Activated naive CD4-positive, alpha-beta T cell treated with anti-CD3 and anti-CD28 coated beads, Interleukin-2, amount 50 U/mL, for 24 hours (primary cell): ENCODE measurements at regions not wholly inside any gene's neighbourhood (a gene's known extent, or its start where the extent isn't known, plus 50 kb on each side); places are given as distances from the start of the nearest gene placed in this dataset.

Experiments used
- H3K27ac Mint-ChIP-seq: one replicate; pipeline ENCODE4 v1.8.0; 2021; ENCODE audit warnings: mild to moderate bottlenecking, mixed read lengths
- H3K27me3 Mint-ChIP-seq: one replicate; pipeline ENCODE4 v1.8.0; 2021; ENCODE audit warnings: mixed read lengths
- H3K36me3 Mint-ChIP-seq: one replicate; pipeline ENCODE4 v1.8.0; 2021; ENCODE audit warnings: mixed read lengths
- H3K4me1 Mint-ChIP-seq: one replicate; pipeline ENCODE4 v1.8.0; 2021; ENCODE audit warnings: mixed read lengths
- H3K4me3 Mint-ChIP-seq: one replicate; pipeline ENCODE4 v1.8.0; 2021; ENCODE audit warnings: mild to moderate bottlenecking, mixed read lengths
- H3K9me3 Mint-ChIP-seq: one replicate; pipeline ENCODE4 v1.8.0; 2021; ENCODE audit warnings: mixed read lengths

- Mint-ChIP-seq H3K27me3 (no peaks in the 10 kb centered on the region), H3K9me3 (peaks cover 3% of the 10 kb centered on the region), H3K4me1 (no peaks in the 10 kb centered on the region), H3K4me3 (no peak overlapping the region), H3K36me3 (no peaks in the 10 kb centered on the region), H3K27ac (no peak overlapping the region)
Observed at GRCh38 chr11:92276773-92277172, 52.2 kb downstream of the FAT3 start.

- Mint-ChIP-seq H3K9me3 (peaks cover 3% of the 10 kb centered on the region), H3K4me3 (no peak overlapping the region), H3K36me3 (no peaks in the 10 kb centered on the region), H3K27me3 (no peaks in the 10 kb centered on the region), H3K4me1 (no peaks in the 10 kb centered on the region), H3K27ac (no peak overlapping the region)
Observed at GRCh38 chr11:92277871-92278270, 53.3 kb downstream of the FAT3 start.

GRCh38 chr11:92278791-92279433, 54.3 kb downstream of the FAT3 start:
- H3K36me3 Mint-ChIP-seq = no peaks in the 10 kb centered on the region
- no peak overlapping the region for H3K4me3 Mint-ChIP-seq
- H3K27ac Mint-ChIP-seq = no peak overlapping the region
- no peaks in the 10 kb centered on the region for H3K27me3 Mint-ChIP-seq
- no peaks in the 10 kb centered on the region for H3K4me1 Mint-ChIP-seq
- peaks cover 3% of the 10 kb centered on the region for H3K9me3 Mint-ChIP-seq

GRCh38 chr11:92284107-92284506, 59.5 kb downstream of the FAT3 start:
- Mint-ChIP-seq H3K4me1 (no peaks in the 10 kb centered on the region), H3K9me3 (no peaks in the 10 kb centered on the region), H3K27me3 (no peaks in the 10 kb centered on the region), H3K4me3 (no peak overlapping the region), H3K27ac (no peak overlapping the region), H3K36me3 (no peaks in the 10 kb centered on the region)

GRCh38 chr11:92284558-92284957, 59.9 kb downstream of the FAT3 start:
- no peaks in the 10 kb centered on the region for H3K9me3 Mint-ChIP-seq
- no peak overlapping the region for H3K27ac Mint-ChIP-seq
- no peaks in the 10 kb centered on the region for H3K4me1 Mint-ChIP-seq
- H3K36me3 Mint-ChIP-seq = no peaks in the 10 kb centered on the region
- no peaks in the 10 kb centered on the region for H3K27me3 Mint-ChIP-seq
- no peak overlapping the region for H3K4me3 Mint-ChIP-seq

GRCh38 chr11:92285776-92286175, 61.2 kb downstream of the FAT3 start:
- H3K9me3 Mint-ChIP-seq = no peaks in the 10 kb centered on the region
- no peaks in the 10 kb centered on the region for H3K27me3 Mint-ChIP-seq
- H3K4me3 Mint-ChIP-seq = no peak overlapping the region
- no peaks in the 10 kb centered on the region for H3K4me1 Mint-ChIP-seq
- H3K27ac Mint-ChIP-seq = no peak overlapping the region
- H3K36me3 Mint-ChIP-seq = no peaks in the 10 kb centered on the region

- no peaks in the 10 kb centered on the region for H3K36me3 Mint-ChIP-seq
- no peak overlapping the region for H3K4me3 Mint-ChIP-seq
- H3K9me3 Mint-ChIP-seq = no peaks in the 10 kb centered on the region
- H3K27me3 Mint-ChIP-seq = no peaks in the 10 kb centered on the region
- H3K4me1 Mint-ChIP-seq = no peaks in the 10 kb centered on the region
- no peak overlapping the region for H3K27ac Mint-ChIP-seq
Observed at GRCh38 chr11:92286709-92287108, 62.1 kb downstream of the FAT3 start.

- H3K9me3 Mint-ChIP-seq = peaks cover 7% of the 10 kb centered on the region
- H3K4me1 Mint-ChIP-seq = no peaks in the 10 kb centered on the region
- H3K27me3 Mint-ChIP-seq = no peaks in the 10 kb centered on the region
- no peaks in the 10 kb centered on the region for H3K36me3 Mint-ChIP-seq
- H3K4me3 Mint-ChIP-seq = no peak overlapping the region
- no peak overlapping the region for H3K27ac Mint-ChIP-seq
Observed at GRCh38 chr11:92295175-92296137, 70.8 kb downstream of the FAT3 start.

- Mint-ChIP-seq H3K27me3 (no peaks in the 10 kb centered on the region), H3K4me1 (no peaks in the 10 kb centered on the region), H3K9me3 (peaks cover 7% of the 10 kb centered on the region), H3K27ac (no peak overlapping the region), H3K36me3 (no peaks in the 10 kb centered on the region), H3K4me3 (no peak overlapping the region)
Observed at GRCh38 chr11:92296138-92296515, 71.5 kb downstream of the FAT3 start.

- no peaks in the 10 kb centered on the region for H3K4me1 Mint-ChIP-seq
- no peaks in the 10 kb centered on the region for H3K27me3 Mint-ChIP-seq
- H3K9me3 Mint-ChIP-seq = peaks cover 7% of the 10 kb centered on the region
- H3K27ac Mint-ChIP-seq = no peak overlapping the region
- no peaks in the 10 kb centered on the region for H3K36me3 Mint-ChIP-seq
- H3K4me3 Mint-ChIP-seq = no peak overlapping the region
Observed at GRCh38 chr11:92297567-92298553, 73.2 kb downstream of the FAT3 start.

GRCh38 chr11:92300876-92301275, 76.3 kb downstream of the FAT3 start:
- Mint-ChIP-seq H3K36me3 (no peaks in the 10 kb centered on the region), H3K27ac (no peak overlapping the region), H3K27me3 (no peaks in the 10 kb centered on the region), H3K4me3 (no peak overlapping the region), H3K4me1 (no peaks in the 10 kb centered on the region), H3K9me3 (peaks cover 11% of the 10 kb centered on the region)

GRCh38 chr11:92302770-92303169, 78.2 kb downstream of the FAT3 start:
- Mint-ChIP-seq H3K9me3 (peaks cover 5% of the 10 kb centered on the region), H3K4me3 (no peak overlapping the region), H3K36me3 (no peaks in the 10 kb centered on the region), H3K27me3 (no peaks in the 10 kb centered on the region), H3K27ac (no peak overlapping the region), H3K4me1 (no peaks in the 10 kb centered on the region)

- H3K27ac Mint-ChIP-seq = no peak overlapping the region
- no peaks in the 10 kb centered on the region for H3K4me1 Mint-ChIP-seq
- H3K36me3 Mint-ChIP-seq = no peaks in the 10 kb centered on the region
- no peak overlapping the region for H3K4me3 Mint-ChIP-seq
- peaks cover 4% of the 10 kb centered on the region for H3K9me3 Mint-ChIP-seq
- H3K27me3 Mint-ChIP-seq = no peaks in the 10 kb centered on the region
Observed at GRCh38 chr11:92304271-92304670, 79.7 kb downstream of the FAT3 start.

GRCh38 chr11:92306966-92307510, 82.4 kb downstream of the FAT3 start:
- Mint-ChIP-seq H3K4me3 (no peak overlapping the region), H3K27me3 (no peaks in the 10 kb centered on the region), H3K27ac (no peak overlapping the region)

GRCh38 chr11:92308366-92308765, 83.7 kb downstream of the FAT3 start:
- Mint-ChIP-seq H3K9me3 (peaks cover under 1% of the 10 kb centered on the region), H3K27ac (no peak overlapping the region), H3K36me3 (no peaks in the 10 kb centered on the region), H3K4me1 (no peaks in the 10 kb centered on the region), H3K4me3 (no peak overlapping the region), H3K27me3 (no peaks in the 10 kb centered on the region)

More at GRCh38 chr11:92306966-92307510, 82.4 kb downstream of the FAT3 start:
- H3K36me3 Mint-ChIP-seq = no peaks in the 10 kb centered on the region
- peaks cover 4% of the 10 kb centered on the region for H3K9me3 Mint-ChIP-seq
- no peaks in the 10 kb centered on the region for H3K4me1 Mint-ChIP-seq
